Activated CD4-positive, alpha-beta T cell treated with anti-CD3 and anti-CD28 coated beads, Interleukin-2, Interleukin-4, amounts not matched to agents 100 ng/mL and 50 ng/mL, durations not matched to agents 16 hours and 8 hours (primary cell): ENCODE measurements at regions not wholly inside any gene's neighbourhood (a gene's known extent, or its start where the extent isn't known, plus 50 kb on each side); places are given as distances from the start of the nearest gene placed in this dataset.

Experiments used
- DNase-seq: peaks from one replicate; pipeline ENCODE4 v3.0.0-alpha.2; 2020; ENCODE audit warnings: low spot score

GRCh38 chr14:101120641-101121507, 217.4 kb upstream of the RTL1 start:
- no peak for DNase-seq

GRCh38 chr14:101121508-101122139, 218.1 kb upstream of the RTL1 start:
- DNase-seq, result no peak

DNA sequence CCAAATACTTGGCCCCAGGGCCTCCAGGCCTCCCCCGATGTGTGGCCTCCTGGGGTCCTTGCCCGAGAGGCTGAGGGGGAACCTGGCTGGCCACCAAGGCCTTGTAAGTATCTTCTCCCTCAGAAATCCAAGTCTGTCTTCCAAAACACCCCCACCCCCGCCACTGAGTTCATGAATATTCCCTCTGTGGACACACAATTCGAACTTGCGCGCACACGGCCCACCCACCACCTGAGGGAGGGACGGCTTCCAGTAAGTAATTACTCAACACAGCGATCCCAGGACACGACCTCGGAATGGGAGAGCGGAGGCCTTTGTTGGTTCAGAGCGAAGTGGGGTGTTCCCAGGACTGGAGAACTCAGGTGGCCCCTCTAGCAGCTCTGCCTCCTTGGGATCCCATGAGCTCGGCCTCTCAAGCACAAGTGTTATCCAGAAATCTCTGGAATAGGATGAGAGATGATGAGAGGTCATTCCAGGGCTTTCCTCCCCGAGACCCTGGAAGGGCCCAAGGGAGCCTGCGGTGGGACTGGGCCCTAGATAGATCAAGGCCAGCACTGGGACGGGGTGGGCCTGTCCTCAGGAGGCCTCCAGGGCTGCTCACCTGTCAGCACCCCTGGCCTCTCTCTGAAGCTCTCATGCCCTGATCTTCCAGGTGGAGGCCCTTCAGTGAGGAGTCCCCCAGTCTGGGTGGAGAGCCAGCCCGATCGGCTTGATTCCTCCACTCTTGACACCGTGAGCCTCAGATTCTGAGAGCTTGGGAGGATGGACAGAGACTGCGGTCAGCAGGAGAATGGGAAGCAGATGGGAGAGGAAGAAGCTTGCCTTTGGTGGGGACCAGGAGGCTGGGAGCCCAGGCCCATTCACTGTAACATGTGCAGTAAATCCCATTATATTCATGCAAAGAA, 219.0 kb upstream of the RTL1 start:
- no peak for DNase-seq

DNA sequence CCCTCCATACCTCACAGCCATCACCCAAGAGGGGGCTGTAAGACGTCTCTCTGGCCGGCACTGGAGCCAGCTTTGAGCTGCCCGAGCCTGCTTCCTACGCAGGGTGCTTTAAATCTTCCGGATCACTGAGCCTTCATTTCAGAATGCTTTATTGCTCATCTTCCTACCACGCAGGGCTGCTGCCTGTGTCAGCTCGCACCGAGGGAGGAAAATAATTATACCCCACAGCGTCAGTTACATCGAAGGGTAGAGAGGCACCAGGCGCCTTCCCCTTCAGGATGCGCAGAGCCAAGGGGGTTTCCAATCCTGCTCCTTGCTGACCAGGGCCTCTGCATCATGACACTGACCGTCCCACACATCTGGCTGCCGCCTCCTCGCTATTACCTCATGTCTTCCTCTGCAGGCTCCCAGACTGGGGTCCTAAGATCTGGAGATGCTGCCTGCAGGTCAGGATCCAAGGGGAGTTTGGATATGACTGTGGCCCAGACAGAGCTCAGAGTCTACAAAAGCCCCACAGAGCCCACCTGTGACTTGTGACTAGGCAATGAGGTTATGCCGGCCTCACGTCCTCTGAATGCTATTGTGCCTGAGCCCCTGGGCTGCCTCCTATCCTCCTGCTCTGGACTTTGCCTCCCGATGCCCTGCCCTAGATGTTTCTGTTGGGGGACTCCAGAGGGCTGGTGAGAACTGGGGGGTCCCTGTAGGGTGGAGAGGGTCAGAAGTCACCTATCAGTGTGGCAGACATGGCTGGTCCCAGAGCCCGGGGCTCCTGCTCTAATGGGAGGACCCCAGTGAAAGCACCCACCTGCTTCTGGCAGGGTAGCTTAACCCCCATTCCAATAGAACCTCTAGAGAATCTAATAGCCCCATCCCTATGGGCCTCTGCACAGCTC, 220.3 kb upstream of the RTL1 start:
- no peak for DNase-seq

- DNase-seq, result no peak
Measured at GRCh38 chr14:101124815-101125214, 221.3 kb upstream of the RTL1 start.

GRCh38 chr14:101125313-101125712, 221.8 kb upstream of the RTL1 start:
- DNase-seq, result no peak

- DNase-seq, result no peak
Measured at GRCh38 chr14:101125719-101126651, 222.5 kb upstream of the RTL1 start.

GRCh38 chr14:101126731-101127130, 223.2 kb upstream of the RTL1 start:
- DNase-seq, result no peak

GRCh38 chr14:101127224-101127623, 223.7 kb upstream of the RTL1 start:
- DNase-seq, result no peak

DNA sequence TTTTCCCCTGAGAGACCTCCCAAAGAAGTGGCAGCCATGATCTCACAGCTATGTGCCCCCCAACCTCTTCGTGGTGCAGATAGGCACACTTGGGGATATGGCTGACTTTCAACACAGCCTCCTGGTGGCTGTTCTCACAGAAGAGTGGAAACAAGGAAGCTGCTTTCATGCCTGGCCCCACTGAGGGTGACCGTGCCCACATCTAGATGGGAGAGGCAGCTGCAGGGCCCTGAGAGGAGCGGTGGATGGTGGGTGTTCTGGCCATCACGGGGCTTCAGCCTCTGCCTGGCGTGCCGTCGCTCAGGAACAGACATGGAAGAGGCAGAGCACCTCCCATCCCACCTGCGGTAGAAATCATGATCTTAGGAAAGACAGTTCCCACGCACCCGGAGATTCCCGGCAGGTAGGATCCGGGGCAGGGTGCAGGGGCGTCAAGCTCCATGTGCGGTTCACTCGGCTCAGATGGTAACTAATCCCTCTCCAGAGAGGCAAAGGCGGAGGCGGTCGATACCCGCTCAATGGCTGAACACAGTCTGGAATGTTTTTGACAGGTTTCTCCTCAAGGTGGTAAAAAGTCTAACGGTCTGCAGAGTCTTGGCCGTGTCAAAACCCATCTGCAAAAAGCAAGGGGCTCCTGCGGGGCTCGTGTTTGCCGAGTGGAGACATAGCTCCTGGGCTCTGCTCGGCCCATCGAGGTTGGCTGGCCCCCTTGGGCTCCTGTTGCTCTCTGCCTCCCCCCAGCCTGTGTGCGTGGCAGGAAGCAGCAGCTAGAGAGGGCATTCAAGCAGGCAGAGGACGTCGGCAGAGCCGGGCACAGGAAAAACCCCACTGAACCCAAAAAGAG, 225.2 kb upstream of the RTL1 start:
- no peak for DNase-seq

GRCh38 chr14:101129521-101130167, 226.1 kb upstream of the RTL1 start:
- DNase-seq, result no peak

GRCh38 chr14:101130861-101131260, 227.3 kb upstream of the RTL1 start:
- DNase-seq, result no peak

- DNase-seq, result no peak
Measured at GRCh38 chr14:101131451-101131916, 228.0 kb upstream of the RTL1 start.

DNA sequence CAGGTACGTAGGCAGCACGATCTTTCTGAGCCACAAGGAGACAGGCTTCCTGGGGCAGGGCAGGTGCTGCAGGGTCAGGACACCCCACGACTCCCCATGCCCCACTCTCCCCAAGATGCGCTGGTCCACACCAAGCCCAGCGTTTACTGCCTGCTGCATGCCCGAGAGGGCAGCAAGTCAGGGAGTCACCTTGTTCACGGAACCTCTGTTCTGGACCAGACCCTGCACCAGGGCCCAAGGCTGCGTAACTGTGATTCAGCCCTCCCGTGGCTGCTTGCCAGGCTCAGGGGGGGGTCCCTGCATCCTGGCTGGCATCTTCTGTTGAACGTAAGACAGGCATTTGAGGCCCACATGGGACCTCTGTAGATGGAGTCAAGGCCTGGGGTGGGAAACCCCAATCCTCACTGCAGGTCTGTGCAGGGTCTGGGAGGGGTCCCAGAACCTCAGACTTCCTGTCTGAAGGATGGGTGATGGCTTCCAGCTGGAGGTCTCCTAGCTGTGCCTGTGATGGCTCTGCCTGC, 228.6 kb upstream of the RTL1 start:
- no peak for DNase-seq

DNA sequence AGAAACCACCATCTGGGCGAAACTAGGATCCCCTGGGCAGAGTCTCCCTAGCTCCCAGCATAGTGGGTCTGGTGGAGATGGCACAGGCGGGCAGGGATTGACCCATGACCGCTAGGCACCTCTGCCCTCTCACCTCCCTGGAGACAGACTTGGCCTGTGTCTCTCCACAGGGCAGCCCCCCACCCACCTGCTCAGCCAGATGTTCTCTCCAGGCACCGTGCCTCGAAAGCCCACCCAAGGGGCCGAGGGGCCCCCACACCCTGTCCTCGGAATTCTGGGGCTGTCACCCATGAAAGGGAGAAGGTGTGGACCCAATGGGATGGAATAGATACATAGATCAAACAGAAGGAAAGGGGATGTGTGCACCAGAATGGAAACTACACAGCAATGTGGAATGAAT, 229.1 kb upstream of the RTL1 start:
- no peak for DNase-seq

GRCh38 chr14:101133068-101133467, 229.5 kb upstream of the RTL1 start:
- DNase-seq, result no peak

DNA sequence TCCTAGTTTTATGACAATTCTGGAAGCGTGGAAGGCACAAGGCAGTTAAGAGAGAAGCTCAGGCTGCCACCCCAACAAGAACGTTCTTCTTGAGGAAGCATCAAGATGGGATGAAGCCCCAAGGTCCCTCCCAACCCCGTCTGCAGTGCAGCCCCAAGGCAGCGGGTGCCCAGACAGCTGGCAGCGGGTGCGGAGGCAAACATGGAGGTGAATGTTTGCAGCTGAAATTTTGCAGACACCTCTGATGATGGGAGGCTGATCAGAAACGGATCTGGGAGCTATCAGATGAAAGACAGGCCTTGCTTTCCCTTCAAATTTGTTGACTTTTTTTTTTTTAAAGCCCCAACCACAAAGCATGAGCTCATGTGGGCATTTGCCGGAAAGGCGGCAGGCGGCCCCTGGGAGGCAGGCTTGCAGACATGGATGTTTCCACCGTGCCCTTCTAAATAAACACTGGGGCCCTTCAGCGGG, 230.7 kb upstream of the RTL1 start:
- DNase-seq, result no peak

DNA sequence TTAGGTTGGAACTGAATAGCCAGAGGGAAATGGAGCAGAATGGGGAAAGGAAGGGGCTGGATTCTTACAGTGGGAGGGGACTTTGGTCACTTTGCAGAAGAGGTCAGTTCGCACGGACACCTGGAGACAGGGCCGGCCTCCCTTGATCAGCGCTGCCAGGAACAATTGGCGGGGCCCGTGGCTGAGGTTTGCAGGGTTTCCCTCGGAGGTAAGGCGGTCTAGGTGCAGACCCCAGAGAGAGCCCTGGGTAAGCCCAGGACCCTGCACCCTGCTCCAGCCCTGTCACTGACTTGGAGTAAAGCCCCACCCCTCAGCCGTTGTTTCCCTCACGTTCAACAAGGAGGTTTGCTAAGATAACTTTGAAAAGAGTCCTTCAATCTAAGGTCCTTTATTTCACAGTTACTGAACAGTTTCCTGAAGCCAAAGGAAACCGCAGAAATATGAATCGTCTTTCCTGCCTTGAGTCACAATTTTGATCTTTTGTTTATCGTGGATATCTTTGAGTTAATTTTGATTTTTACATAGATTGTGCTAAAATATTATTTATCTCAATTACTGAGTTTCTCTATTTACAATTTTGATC, 231.4 kb upstream of the RTL1 start:
- no peak for DNase-seq
